Ascending aorta (tissue), 2 donors: ENCODE measurements at regions not wholly inside any gene's neighbourhood (a gene's known extent, or its start where the extent isn't known, plus 50 kb on each side); places are given as distances from the start of the nearest gene placed in this dataset.
A peak's percentile ranks its signal among the peaks of the same experiment; 100 is the strongest.

Experiments
- DNase-seq, 2 donors: peaks; one replicate each; pipeline ENCODE4 v3.0.0-alpha.2; 2019; ENCODE audit warnings: low spot score in 2 of 2
- H3K27ac ChIP-seq, 2 donors: fragments of 200-600 bp; sonication (generic); one replicate each; pipeline ENCODE4 v1.5.1; 2016 to 2017; ENCODE audit warnings: mild to moderate bottlenecking in 1 of 2
- H3K27me3 ChIP-seq: fragments of 200-600 bp; sonication (generic); one replicate; pipeline ENCODE4 v1.5.1; 2017
- H3K36me3 ChIP-seq, 2 donors: fragments of 200-600 bp; sonication (generic); one replicate each; pipeline ENCODE4 v1.5.1; 2016
- H3K4me1 ChIP-seq, 2 donors: fragments of 200-600 bp; sonication (generic); one replicate each; pipeline ENCODE4 v1.5.1; 2016 to 2017; ENCODE audit warnings: mild to moderate bottlenecking in 1 of 2
- H3K4me3 ChIP-seq, 2 donors: fragments of 200-600 bp; sonication (generic); one replicate each; pipeline ENCODE4 v1.5.1; 2016 to 2017; ENCODE audit warnings: mild to moderate bottlenecking in 1 of 2
- H3K9me3 ChIP-seq, 2 donors: fragments of 200-600 bp; sonication (generic); one replicate each; pipeline ENCODE4 v1.5.1; 2016
- intact Hi-C: fragments of 100-400 bp; cut with DNase I; formaldehyde crosslinking; loops from one replicate; pipeline ENCODE4 v1.15.1; 2023
- TF ChIP-seq, protein P1 (sequence below), 3 experiments: fragments of 200-600 bp in 2 of 3; fragments of 450-650 bp in 1 of 3; sonication (generic) in 2 of 3; IDR thresholded peaks; one replicate each; pipeline ENCODE4 v1.5.1; 2016 to 2019; ENCODE audit warnings: antibody characterized with exemption in 3 of 3, mild to moderate bottlenecking in 1 of 3, moderate library complexity in 1 of 3

DNA sequence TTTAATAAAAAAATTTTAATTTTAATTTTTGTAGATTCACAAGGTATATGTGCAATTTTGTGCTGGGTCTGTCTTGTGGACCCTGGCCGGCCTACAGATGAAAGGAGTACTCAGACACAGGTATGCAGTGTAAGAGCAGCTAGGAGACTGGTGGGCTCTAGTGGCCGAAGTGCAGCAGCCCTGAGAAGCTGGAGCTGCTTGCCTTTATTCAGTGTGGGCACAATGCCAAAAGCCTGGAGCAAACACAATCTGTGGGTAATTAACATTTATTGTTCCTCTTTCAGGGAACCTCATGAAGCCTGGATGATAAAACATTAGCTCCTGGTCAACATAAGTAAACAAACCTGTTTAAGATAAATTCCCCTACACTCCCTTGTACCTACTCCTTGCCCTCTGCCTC lies 135.7 kb upstream of the SEL1L start:
- no peaks in the 10 kb centered on the region for H3K9me3 ChIP-seq
- H3K4me1 ChIP-seq, result no peaks in the 10 kb centered on the region
- intact Hi-C loops, result no loop called here
- DNase-seq, result no peak
- no peak overlapping the region for H3K4me3 ChIP-seq
- H3K36me3 ChIP-seq, result no peaks in the 10 kb centered on the region
- H3K27me3 ChIP-seq, result no peaks in the 10 kb centered on the region
- TF ChIP-seq, protein P1, sequence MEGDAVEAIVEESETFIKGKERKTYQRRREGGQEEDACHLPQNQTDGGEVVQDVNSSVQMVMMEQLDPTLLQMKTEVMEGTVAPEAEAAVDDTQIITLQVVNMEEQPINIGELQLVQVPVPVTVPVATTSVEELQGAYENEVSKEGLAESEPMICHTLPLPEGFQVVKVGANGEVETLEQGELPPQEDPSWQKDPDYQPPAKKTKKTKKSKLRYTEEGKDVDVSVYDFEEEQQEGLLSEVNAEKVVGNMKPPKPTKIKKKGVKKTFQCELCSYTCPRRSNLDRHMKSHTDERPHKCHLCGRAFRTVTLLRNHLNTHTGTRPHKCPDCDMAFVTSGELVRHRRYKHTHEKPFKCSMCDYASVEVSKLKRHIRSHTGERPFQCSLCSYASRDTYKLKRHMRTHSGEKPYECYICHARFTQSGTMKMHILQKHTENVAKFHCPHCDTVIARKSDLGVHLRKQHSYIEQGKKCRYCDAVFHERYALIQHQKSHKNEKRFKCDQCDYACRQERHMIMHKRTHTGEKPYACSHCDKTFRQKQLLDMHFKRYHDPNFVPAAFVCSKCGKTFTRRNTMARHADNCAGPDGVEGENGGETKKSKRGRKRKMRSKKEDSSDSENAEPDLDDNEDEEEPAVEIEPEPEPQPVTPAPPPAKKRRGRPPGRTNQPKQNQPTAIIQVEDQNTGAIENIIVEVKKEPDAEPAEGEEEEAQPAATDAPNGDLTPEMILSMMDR (IDR thresholded peaks at IDR 0.05), result no peak
- no peak overlapping the region for H3K27ac ChIP-seq

DNA sequence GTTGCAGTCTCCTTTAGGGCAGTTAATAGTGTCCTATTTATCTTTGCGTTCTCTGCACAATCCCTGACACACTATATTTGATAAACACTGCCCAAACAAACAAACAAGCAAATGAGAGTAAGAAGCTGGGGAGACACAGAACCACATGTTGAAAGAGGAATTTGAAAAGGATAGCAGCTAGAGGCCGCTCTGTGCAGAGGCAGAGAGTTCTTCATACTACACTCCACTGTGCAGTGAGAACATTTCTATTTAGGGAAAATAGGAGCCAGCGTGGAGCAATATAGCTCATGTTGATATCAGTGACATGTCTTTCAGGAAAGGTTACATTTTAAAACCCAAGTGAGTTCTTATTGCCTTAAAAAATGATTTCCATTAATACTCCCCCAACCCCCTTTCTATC lies 140.3 kb upstream of the SEL1L start:
- H3K9me3 ChIP-seq, result no peaks in the 10 kb centered on the region
- H3K27ac ChIP-seq, result no peak overlapping the region
- intact Hi-C loops, result no loop called here
- no peak overlapping the region for H3K4me3 ChIP-seq
- H3K4me1 ChIP-seq, result no peaks in the 10 kb centered on the region
- DNase-seq, result no peak
- TF ChIP-seq, protein P1 (IDR thresholded peaks at IDR 0.05), result peak in 1 of 3 experiments; percentile 18
- no peaks in the 10 kb centered on the region for H3K27me3 ChIP-seq
- no peaks in the 10 kb centered on the region for H3K36me3 ChIP-seq

DNA sequence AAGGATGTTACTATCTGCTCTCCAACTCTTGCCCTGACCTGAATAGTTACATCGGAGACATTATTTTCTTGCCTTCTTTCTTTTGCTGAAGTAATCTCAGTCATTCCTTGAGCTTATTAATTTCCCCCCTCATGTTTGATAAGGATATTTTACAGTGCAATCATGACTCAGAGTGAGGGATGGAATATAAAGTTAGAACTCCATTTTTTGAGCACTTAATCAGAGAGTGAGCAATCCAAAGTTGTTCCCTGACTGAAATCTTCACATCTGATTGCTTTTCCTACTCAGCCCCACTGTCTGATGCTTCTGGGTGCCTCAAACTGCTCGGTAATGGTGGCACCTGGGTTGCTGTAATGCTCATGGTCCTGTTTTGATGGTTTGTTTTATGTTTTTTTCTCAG lies 142.7 kb upstream of the SEL1L start:
- Histone ChIP-seq H3K4me3 (no peak overlapping the region), H3K27me3 (no peaks in the 10 kb centered on the region), H3K4me1 (no peaks in the 10 kb centered on the region), H3K9me3 (no peaks in the 10 kb centered on the region), H3K27ac (no peak overlapping the region), H3K36me3 (no peaks in the 10 kb centered on the region)
- DNase-seq, result no peak
- TF ChIP-seq, protein P1 (IDR thresholded peaks at IDR 0.05), result no peak
- intact Hi-C loops, result no loop called here

DNA sequence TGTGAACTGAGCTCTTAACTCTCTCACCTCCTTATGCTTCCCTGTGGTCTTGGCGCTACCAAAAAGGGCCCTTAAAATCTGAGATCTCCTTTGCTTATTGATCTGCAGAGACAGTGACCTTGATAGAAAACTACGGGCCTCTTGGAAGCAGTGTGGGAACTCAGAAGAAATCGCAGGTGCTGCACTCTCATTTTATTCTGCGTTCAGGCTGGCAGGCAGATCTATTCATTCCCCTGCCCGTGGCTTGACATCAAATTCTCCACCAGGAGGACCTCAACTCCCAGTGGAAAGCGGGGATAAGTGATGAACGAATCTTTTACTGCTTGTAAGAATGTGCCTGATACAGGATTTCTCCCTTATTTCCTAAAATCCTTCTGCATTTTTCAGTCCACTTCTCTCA lies 143.2 kb upstream of the SEL1L start:
- Histone ChIP-seq H3K36me3 (no peaks in the 10 kb centered on the region), H3K27me3 (no peaks in the 10 kb centered on the region), H3K4me1 (no peaks in the 10 kb centered on the region), H3K4me3 (no peak overlapping the region), H3K9me3 (no peaks in the 10 kb centered on the region), H3K27ac (no peak overlapping the region)
- no peak for DNase-seq
- intact Hi-C loops, result no loop called here
- TF ChIP-seq, protein P1 (IDR thresholded peaks at IDR 0.05), result no peak

DNA sequence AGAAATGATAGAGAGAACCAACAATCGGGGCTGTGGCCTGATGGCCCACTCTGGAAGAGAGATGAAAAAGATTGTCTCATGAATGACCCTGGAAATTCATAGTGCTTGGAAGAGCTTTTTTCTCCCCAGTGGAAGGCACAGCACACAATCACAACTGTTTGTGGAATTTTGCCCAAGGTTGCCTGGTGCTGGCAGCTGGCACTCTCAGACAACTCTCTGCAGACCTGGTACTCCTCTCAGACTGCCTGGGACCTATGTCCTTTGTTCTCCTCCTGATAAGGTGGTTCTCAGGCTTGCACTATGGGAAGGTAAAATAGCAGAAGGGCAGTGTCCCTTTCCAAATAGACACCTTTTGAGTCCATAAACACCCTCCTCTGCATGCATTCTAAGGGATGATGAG lies 144.1 kb upstream of the SEL1L start:
- H3K4me3 ChIP-seq, result no peak overlapping the region
- TF ChIP-seq, protein P1 (IDR thresholded peaks at IDR 0.05), result no peak
- DNase-seq, result no peak
- no peaks in the 10 kb centered on the region for H3K27me3 ChIP-seq
- H3K36me3 ChIP-seq, result no peaks in the 10 kb centered on the region
- no peaks in the 10 kb centered on the region for H3K9me3 ChIP-seq
- no peak overlapping the region for H3K27ac ChIP-seq
- H3K4me1 ChIP-seq, result no peaks in the 10 kb centered on the region
- intact Hi-C loops, result no loop called here

DNA sequence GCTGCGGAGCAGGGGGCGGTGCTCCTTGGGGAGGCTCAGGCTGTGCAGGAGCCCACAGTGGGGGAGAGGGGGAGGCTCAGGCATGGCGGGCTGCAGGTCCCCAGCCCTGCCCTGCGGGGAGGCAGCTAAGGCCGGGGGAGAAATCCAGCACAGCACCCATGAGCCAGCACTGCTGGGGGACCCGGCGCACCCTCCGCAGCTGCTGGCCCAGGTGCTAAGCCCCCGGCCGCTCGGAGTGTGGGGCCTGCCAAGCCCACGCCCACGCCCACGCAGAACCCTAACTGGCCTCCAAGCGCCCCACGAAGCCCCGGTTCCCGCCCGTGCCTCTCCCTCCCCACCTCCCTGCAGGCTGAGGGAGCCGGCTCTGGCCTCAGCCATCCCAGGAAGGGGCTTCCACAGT lies 145.6 kb upstream of the SEL1L start:
- no peaks in the 10 kb centered on the region for H3K4me1 ChIP-seq
- no peaks in the 10 kb centered on the region for H3K27me3 ChIP-seq
- intact Hi-C loops, result no loop called here
- TF ChIP-seq, protein P1 (IDR thresholded peaks at IDR 0.05), result no peak
- H3K4me3 ChIP-seq, result no peak overlapping the region
- no peaks in the 10 kb centered on the region for H3K36me3 ChIP-seq
- no peak for DNase-seq
- H3K9me3 ChIP-seq, result no peaks in the 10 kb centered on the region
- H3K27ac ChIP-seq, result no peak overlapping the region
